ENCODE measurements at regions not wholly inside any gene's neighbourhood (a gene's known extent, or its start where the extent isn't known, plus 50 kb on each side); places are given as distances from the start of the nearest gene placed in this dataset.

DNA sequence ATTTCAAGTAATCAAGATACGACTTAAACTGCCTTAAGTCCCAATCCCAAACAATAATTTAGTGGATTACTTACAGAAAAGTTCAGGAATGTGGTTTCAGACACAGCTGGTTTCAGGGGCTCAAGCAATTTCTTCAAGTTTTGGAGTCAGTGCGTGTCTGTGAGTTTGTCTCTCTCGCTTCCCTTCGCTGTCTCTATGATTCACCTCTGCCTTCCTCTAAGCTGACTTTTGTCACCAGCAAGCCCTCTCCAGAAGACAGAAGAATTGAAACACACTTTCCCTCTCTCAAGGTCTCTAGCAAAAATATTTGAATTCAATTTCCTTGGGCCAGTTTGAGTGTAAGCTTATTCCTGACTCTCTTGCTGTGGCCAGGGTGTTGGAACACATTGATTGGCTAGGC lies 392.4 kb downstream of the EDEM1 start:
- TF ChIP-seq CTCF (IDR thresholded peaks at IDR 0.05), result no peak
- TF ChIP-seq POLR2AphosphoS5 (IDR thresholded peaks at IDR 0.05), result no peak
